Ishikawa (cell line): ENCODE measurements at regions not wholly inside any gene's neighbourhood (a gene's known extent, or its start where the extent isn't known, plus 50 kb on each side); places are given as distances from the start of the nearest gene placed in this dataset.
A peak's percentile ranks its signal among the peaks of the same experiment; 100 is the strongest.

ENCODE experiments used
- CEBPB ChIP-seq: IDR thresholded peaks from 2 replicates; pipeline ENCODE4 v1.6.1; 2012
- CREB1 ChIP-seq: IDR thresholded peaks from 2 replicates; pipeline ENCODE4 v1.6.1; 2012; ENCODE audit warnings: low read depth
- EGR1 ChIP-seq: IDR thresholded peaks from 2 replicates; pipeline ENCODE4 v1.6.1; 2012
- EP300 ChIP-seq: IDR thresholded peaks from 2 replicates; pipeline ENCODE4 v1.6.1; 2012; ENCODE audit warnings: borderline replicate concordance
- FOXM1 ChIP-seq: IDR thresholded peaks from 2 replicates; pipeline ENCODE4 v1.6.1; 2012; ENCODE audit warnings: low read depth, borderline replicate concordance
- MAX ChIP-seq: IDR thresholded peaks from 2 replicates; pipeline ENCODE4 v1.6.1; 2012
- NFIC ChIP-seq: IDR thresholded peaks from 2 replicates; pipeline ENCODE4 v1.6.1; 2012
- RAD21 ChIP-seq: IDR thresholded peaks from 2 replicates; pipeline ENCODE4 v1.6.1; 2012; ENCODE audit warnings: low read depth
- REST ChIP-seq: IDR thresholded peaks from 2 replicates; pipeline ENCODE4 v1.6.1; 2012; ENCODE audit warnings: low read depth, mild to moderate bottlenecking
- TAF1 ChIP-seq: IDR thresholded peaks from 2 replicates; pipeline ENCODE4 v1.6.1; 2012; ENCODE audit warnings: low read depth, mild to moderate bottlenecking
- TCF12 ChIP-seq: IDR thresholded peaks from 2 replicates; pipeline ENCODE4 v1.6.1; 2012; ENCODE audit warnings: low read depth
- TEAD4 ChIP-seq: IDR thresholded peaks from 2 replicates; pipeline ENCODE4 v1.6.1; 2012
- USF1 ChIP-seq: IDR thresholded peaks from 2 replicates; pipeline ENCODE4 v1.6.1; 2012
- YY1 ChIP-seq: IDR thresholded peaks from 2 replicates; pipeline ENCODE4 v1.6.1; 2012; ENCODE audit warnings: low read depth
- ZBTB7A ChIP-seq: IDR thresholded peaks from 2 replicates; pipeline ENCODE4 v1.6.1; 2012; ENCODE audit warnings: low read depth

- peak; percentile 76 for TF ChIP-seq CEBPB
Observed at GRCh38 chr18:57949335-57949734, 94.7 kb upstream of the NEDD4L start.

GRCh38 chr18:57947117-57947516 is 96.9 kb upstream of the NEDD4L start:
- TF ChIP-seq TAF1, result no peak
- no peak for TF ChIP-seq MAX
- TF ChIP-seq ZBTB7A, result no peak
- TF ChIP-seq EGR1, result no peak
- no peak for TF ChIP-seq FOXM1
- TF ChIP-seq EP300, result no peak
- no peak for TF ChIP-seq YY1

- TF ChIP-seq USF1 (no peak), MAX (no peak), TCF12 (no peak), CEBPB (no peak), EGR1 (no peak), REST (no peak), EP300 (no peak), ZBTB7A (no peak), TAF1 (no peak)
Observed at GRCh38 chr18:57943723-57944122, 100.3 kb upstream of the NEDD4L start.

GRCh38 chr18:57942493-57942892 is 101.5 kb upstream of the NEDD4L start:
- TF ChIP-seq TCF12 (no peak), USF1 (no peak), RAD21 (no peak), FOXM1 (no peak), YY1 (no peak), ZBTB7A (no peak), TAF1 (no peak), EP300 (no peak), CREB1 (no peak), MAX (no peak), TEAD4 (no peak), NFIC (no peak), REST (no peak), CEBPB (no peak), EGR1 (no peak)

- TF ChIP-seq TCF12 (no peak), NFIC (no peak), YY1 (no peak)
Observed at GRCh38 chr18:57941841-57942489, 102.1 kb upstream of the NEDD4L start.

- TF ChIP-seq TCF12, result no peak
- no peak for TF ChIP-seq EP300
- TF ChIP-seq TAF1, result no peak
- TF ChIP-seq RAD21, result no peak
- TF ChIP-seq CEBPB, result no peak
- no peak for TF ChIP-seq YY1
- TF ChIP-seq TEAD4, result no peak
- TF ChIP-seq NFIC, result no peak
- no peak for TF ChIP-seq REST
- TF ChIP-seq ZBTB7A, result no peak
- no peak for TF ChIP-seq USF1
- TF ChIP-seq FOXM1, result no peak
- no peak for TF ChIP-seq CREB1
Observed at GRCh38 chr18:57940166-57940660, 103.8 kb upstream of the NEDD4L start.
